GM23338 (cell line): ENCODE measurements at regions not wholly inside any gene's neighbourhood (a gene's known extent, or its start where the extent isn't known, plus 50 kb on each side); places are given as distances from the start of the nearest gene placed in this dataset.

Experiments used
- ATAC-seq: fragments of 200-7000 bp; cut with Tn5 transposase; 3 replicates; pipeline ENCODE4 v1.9.1; 2020
- DNase-seq: peaks from one replicate; pipeline ENCODE4 v3.0.0-alpha.2; 2015; ENCODE audit warnings: low spot score
- H2AFZ ChIP-seq: fragments of 200-600 bp; sonication (generic); 2 replicates; pipeline ENCODE4 v1.8.0; 2016; ENCODE audit warnings: antibody characterized with exemption, mild to moderate bottlenecking, moderate library complexity
- H3F3A ChIP-seq: fragments of 200-600 bp; sonication (generic); replicated peaks from 2 replicates; pipeline ENCODE4 v1.8.0; 2017; ENCODE audit warnings: antibody characterized with exemption, mixed run types, low read depth
- H3K27ac ChIP-seq: fragments of 200-600 bp; sonication (generic); 2 replicates; pipeline ENCODE4 v1.6.1; 2016; ENCODE audit warnings: low read depth
- H3K27me3 ChIP-seq: fragments of 200-600 bp; sonication (generic); 2 replicates; pipeline ENCODE4 v1.8.0; 2016; ENCODE audit warnings: mild to moderate bottlenecking, mixed run types, moderate library complexity; ENCODE audit not compliant: insufficient read depth
- H3K36me3 ChIP-seq: fragments of 200-600 bp; sonication (generic); 2 replicates; pipeline ENCODE4 v1.8.0; 2016; ENCODE audit warnings: mild to moderate bottlenecking; ENCODE audit not compliant: insufficient read depth
- H3K4me1 ChIP-seq: fragments of 200-600 bp; sonication (generic); 2 replicates; pipeline ENCODE4 v1.8.0; 2016; ENCODE audit warnings: mild to moderate bottlenecking, moderate library complexity; ENCODE audit not compliant: insufficient read depth
- H3K4me2 ChIP-seq: fragments of 200-600 bp; sonication (generic); 2 replicates; pipeline ENCODE4 v1.7.1; 2017; ENCODE audit warnings: mixed run types
- H3K4me3 ChIP-seq: fragments of 200-600 bp; sonication (generic); 2 replicates; pipeline ENCODE4 v1.6.1; 2016; ENCODE audit warnings: mixed run types
- H3K79me2 ChIP-seq: fragments of 200-600 bp; sonication (generic); replicated peaks from 2 replicates; pipeline ENCODE4 v1.8.0; 2017; ENCODE audit warnings: mild to moderate bottlenecking; ENCODE audit not compliant: insufficient read depth
- H3K9me2 ChIP-seq: fragments of 200-600 bp; sonication (generic); 2 replicates; pipeline ENCODE4 v1.8.0; 2017; ENCODE audit not compliant: insufficient read depth
- H4K20me1 ChIP-seq: fragments of 200-600 bp; sonication (generic); replicated peaks from 2 replicates; pipeline ENCODE4 v1.8.0; 2017; ENCODE audit warnings: mild to moderate bottlenecking; ENCODE audit not compliant: insufficient read depth
- H3K27ac Mint-ChIP-seq: 2 replicates; pipeline ENCODE4 v1.8.0; 2020; ENCODE audit warnings: inconsistent platforms, mild to moderate bottlenecking, moderate library complexity, mixed read lengths
- H3K27me3 Mint-ChIP-seq: 3 replicates; pipeline ENCODE4 v1.8.0; 2022; ENCODE audit warnings: low read depth, mild to moderate bottlenecking, moderate library complexity, mixed read lengths, inconsistent platforms; ENCODE audit not compliant: insufficient read depth, poor library complexity
- H3K36me3 Mint-ChIP-seq: 3 replicates; pipeline ENCODE4 v1.8.0; 2021; ENCODE audit warnings: low read depth, mild to moderate bottlenecking, inconsistent platforms, moderate library complexity, mixed read lengths
- H3K4me1 Mint-ChIP-seq: 3 replicates; pipeline ENCODE4 v1.8.0; 2020; ENCODE audit warnings: mild to moderate bottlenecking, inconsistent platforms, mixed read lengths
- H3K4me3 Mint-ChIP-seq: 3 replicates; pipeline ENCODE4 v1.8.0; 2021; ENCODE audit warnings: moderate library complexity, mild to moderate bottlenecking, inconsistent platforms, mixed read lengths
- H3K9me3 Mint-ChIP-seq: 3 replicates; pipeline ENCODE4 v1.8.0; 2020; ENCODE audit warnings: moderate library complexity, mild to moderate bottlenecking, inconsistent platforms, mixed read lengths
- CREB1 ChIP-seq: fragments of 250-450 bp; sonication (Bioruptor Pico); IDR thresholded peaks from 2 replicates; pipeline ENCODE4 v1.5.0; 2020; ENCODE audit warnings: low read depth, mild to moderate bottlenecking, moderate library complexity
- EZH2 ChIP-seq: fragments of 200-600 bp; sonication (generic); IDR thresholded peaks from one replicate; pipeline ENCODE4 v1.8.0; 2017; ENCODE audit warnings: antibody characterized with exemption, mild to moderate bottlenecking, low read depth; ENCODE audit not compliant: unreplicated experiment
- EZH2phosphoT487 ChIP-seq: fragments of 200-600 bp; sonication (generic); IDR thresholded peaks from one replicate; pipeline ENCODE4 v1.8.1; 2018; ENCODE audit warnings: antibody characterized with exemption; ENCODE audit not compliant: unreplicated experiment
- NANOG ChIP-seq: IDR thresholded peaks from 2 replicates; pipeline ENCODE4 v1.6.1; 2016; ENCODE audit warnings: antibody characterized with exemption, borderline replicate concordance
- ZNF114 ChIP-seq: fragments of 250-450 bp; sonication (Bioruptor Pico); IDR thresholded peaks from 2 replicates; pipeline ENCODE4 v1.5.0; 2020; ENCODE audit warnings: mild to moderate bottlenecking, moderate library complexity
- TF ChIP-seq, protein P1 (sequence below): fragments of 250-450 bp; sonication (Bioruptor Pico); IDR thresholded peaks from 2 replicates; pipeline ENCODE4 v1.5.0; 2020; ENCODE audit warnings: mild to moderate bottlenecking, moderate library complexity
- TF ChIP-seq, protein P2 (sequence below), 2 experiments: fragments of 200-600 bp in 1 of 2; sonication (generic) in 1 of 2; conservative IDR thresholded peaks; 2 replicates each; pipeline versions ENCODE4 v1.5.1 to v1.6.1; 2016 to 2017; ENCODE audit warnings: antibody characterized with exemption in 2 of 2, low read depth in 2 of 2, mild to moderate bottlenecking in 2 of 2, moderate library complexity in 1 of 2
- TF ChIP-seq, protein P3 (sequence below): IDR thresholded peaks from 2 replicates; pipeline ENCODE4 v1.6.1; 2016; ENCODE audit warnings: antibody characterized with exemption

DNA sequence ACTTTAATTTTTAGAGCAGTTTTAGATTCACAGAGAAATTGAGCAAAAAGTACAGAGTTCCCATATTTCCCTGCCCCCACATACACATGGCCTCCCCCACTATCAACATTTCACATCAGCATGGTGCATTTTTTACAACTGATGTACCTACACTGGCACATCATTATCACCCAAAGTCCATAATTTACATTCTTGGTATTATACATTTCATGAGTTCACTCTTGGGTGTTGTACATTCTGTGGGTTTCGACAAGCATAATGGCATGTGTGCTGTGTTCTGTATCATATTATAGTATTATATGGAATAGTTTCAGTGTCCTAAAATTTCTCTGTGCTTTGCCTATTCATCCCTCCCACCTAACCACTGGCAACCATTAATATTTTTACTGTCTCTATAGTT is 419.8 kb upstream of the THBS1 start:
- H3K36me3 Mint-ChIP-seq = no peaks in the 10 kb centered on the region

DNA sequence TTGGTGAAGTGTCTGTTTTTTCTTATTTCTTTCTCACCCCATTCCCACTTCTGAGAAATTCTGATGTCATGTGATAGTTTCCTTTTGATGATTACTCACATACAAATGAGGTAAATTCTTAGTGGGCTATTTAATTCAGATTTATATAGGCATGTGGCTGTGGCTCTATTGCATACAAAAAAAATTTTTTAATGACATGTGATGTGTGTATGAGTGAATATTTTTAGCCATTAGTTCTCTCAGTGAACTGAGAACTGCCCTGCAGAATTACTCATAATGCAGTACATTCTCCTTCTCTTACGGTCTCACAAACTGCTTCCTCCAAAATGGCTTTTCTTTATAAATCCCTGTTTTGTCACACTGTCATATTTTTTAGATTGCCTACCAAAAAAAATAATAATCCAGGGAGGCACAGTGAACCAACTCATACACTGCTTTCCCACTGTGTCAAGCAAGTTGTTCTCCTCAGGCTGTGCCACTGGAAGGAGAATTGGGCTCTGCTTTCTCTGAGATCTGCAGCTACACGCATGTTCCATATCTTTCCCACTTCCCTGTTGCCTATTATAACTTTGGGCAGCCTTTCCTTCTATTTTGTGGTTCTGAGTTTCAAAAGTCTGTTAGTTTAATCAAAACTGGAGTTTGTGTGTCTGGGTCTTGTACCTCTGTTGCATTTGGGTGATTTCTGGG is 415.7 kb upstream of the THBS1 start:
- no peaks in the 10 kb centered on the region for H3K79me2 ChIP-seq
- no peak for TF ChIP-seq ZNF114 (CRISPR knock-in tag)
- TF ChIP-seq, protein P1, sequence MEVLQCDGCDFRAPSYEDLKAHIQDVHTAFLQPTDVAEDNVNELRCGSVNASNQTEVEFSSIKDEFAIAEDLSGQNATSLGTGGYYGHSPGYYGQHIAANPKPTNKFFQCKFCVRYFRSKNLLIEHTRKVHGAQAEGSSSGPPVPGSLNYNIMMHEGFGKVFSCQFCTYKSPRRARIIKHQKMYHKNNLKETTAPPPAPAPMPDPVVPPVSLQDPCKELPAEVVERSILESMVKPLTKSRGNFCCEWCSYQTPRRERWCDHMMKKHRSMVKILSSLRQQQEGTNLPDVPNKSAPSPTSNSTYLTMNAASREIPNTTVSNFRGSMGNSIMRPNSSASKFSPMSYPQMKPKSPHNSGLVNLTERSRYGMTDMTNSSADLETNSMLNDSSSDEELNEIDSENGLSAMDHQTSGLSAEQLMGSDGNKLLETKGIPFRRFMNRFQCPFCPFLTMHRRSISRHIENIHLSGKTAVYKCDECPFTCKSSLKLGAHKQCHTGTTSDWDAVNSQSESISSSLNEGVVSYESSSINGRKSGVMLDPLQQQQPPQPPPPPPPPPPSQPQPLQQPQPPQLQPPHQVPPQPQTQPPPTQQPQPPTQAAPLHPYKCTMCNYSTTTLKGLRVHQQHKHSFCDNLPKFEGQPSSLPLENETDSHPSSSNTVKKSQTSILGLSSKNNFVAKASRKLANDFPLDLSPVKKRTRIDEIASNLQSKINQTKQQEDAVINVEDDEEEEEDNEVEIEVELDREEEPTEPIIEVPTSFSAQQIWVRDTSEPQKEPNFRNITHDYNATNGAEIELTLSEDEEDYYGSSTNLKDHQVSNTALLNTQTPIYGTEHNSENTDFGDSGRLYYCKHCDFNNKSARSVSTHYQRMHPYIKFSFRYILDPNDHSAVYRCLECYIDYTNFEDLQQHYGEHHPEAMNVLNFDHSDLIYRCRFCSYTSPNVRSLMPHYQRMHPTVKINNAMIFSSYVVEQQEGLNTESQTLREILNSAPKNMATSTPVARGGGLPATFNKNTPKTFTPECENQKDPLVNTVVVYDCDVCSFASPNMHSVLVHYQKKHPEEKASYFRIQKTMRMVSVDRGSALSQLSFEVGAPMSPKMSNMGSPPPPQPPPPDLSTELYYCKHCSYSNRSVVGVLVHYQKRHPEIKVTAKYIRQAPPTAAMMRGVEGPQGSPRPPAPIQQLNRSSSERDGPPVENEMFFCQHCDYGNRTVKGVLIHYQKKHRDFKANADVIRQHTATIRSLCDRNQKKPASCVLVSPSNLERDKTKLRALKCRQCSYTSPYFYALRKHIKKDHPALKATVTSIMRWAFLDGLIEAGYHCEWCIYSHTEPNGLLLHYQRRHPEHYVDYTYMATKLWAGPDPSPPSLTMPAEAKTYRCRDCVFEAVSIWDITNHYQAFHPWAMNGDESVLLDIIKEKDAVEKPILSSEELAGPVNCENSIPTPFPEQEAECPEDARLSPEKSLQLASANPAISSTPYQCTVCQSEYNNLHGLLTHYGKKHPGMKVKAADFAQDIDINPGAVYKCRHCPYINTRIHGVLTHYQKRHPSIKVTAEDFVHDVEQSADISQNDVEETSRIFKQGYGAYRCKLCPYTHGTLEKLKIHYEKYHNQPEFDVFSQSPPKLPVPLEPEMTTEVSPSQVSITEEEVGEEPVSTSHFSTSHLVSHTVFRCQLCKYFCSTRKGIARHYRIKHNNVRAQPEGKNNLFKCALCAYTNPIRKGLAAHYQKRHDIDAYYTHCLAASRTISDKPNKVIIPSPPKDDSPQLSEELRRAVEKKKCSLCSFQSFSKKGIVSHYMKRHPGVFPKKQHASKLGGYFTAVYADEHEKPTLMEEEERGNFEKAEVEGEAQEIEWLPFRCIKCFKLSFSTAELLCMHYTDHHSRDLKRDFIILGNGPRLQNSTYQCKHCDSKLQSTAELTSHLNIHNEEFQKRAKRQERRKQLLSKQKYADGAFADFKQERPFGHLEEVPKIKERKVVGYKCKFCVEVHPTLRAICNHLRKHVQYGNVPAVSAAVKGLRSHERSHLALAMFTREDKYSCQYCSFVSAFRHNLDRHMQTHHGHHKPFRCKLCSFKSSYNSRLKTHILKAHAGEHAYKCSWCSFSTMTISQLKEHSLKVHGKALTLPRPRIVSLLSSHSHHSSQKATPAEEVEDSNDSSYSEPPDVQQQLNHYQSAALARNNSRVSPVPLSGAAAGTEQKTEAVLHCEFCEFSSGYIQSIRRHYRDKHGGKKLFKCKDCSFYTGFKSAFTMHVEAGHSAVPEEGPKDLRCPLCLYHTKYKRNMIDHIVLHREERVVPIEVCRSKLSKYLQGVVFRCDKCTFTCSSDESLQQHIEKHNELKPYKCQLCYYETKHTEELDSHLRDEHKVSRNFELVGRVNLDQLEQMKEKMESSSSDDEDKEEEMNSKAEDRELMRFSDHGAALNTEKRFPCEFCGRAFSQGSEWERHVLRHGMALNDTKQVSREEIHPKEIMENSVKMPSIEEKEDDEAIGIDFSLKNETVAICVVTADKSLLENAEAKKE (CRISPR knock-in tag) = no peak
- no peak for TF ChIP-seq NANOG
- no peak for TF ChIP-seq EZH2
- no peak for TF ChIP-seq EZH2phosphoT487
- TF ChIP-seq, protein P2, sequence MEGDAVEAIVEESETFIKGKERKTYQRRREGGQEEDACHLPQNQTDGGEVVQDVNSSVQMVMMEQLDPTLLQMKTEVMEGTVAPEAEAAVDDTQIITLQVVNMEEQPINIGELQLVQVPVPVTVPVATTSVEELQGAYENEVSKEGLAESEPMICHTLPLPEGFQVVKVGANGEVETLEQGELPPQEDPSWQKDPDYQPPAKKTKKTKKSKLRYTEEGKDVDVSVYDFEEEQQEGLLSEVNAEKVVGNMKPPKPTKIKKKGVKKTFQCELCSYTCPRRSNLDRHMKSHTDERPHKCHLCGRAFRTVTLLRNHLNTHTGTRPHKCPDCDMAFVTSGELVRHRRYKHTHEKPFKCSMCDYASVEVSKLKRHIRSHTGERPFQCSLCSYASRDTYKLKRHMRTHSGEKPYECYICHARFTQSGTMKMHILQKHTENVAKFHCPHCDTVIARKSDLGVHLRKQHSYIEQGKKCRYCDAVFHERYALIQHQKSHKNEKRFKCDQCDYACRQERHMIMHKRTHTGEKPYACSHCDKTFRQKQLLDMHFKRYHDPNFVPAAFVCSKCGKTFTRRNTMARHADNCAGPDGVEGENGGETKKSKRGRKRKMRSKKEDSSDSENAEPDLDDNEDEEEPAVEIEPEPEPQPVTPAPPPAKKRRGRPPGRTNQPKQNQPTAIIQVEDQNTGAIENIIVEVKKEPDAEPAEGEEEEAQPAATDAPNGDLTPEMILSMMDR (conservative IDR thresholded peaks at IDR 0.05; ENCODE audit: low read depth in 2 of 2) = no peak
- Mint-ChIP-seq H3K27me3 (no peaks in the 10 kb centered on the region), H3K9me3 (no peaks in the 10 kb centered on the region), H3K27ac (no peak overlapping the region), H3K4me1 (peaks cover 16% of the 10 kb centered on the region; the same call in 2 of the 3 replicates), H3K36me3 (no peaks in the 10 kb centered on the region), H3K4me3 (no peak overlapping the region)
- no peak overlapping the region for H3K27ac ChIP-seq
- no peaks in the 10 kb centered on the region for H3K9me2 ChIP-seq
- no peak for DNase-seq
- H3K27me3 ChIP-seq = no peaks in the 10 kb centered on the region
- ATAC-seq = no peak
- H3K4me2 ChIP-seq = no peak overlapping the region
- no peak overlapping the region for H2AFZ ChIP-seq
- no peaks in the 10 kb centered on the region for H3F3A ChIP-seq
- H3K4me3 ChIP-seq = no peak overlapping the region
- H3K4me1 ChIP-seq = peaks cover 11% of the 10 kb centered on the region; the same call in 1 of the 2 replicates
- no peaks in the 10 kb centered on the region for H4K20me1 ChIP-seq
- no peaks in the 10 kb centered on the region for H3K36me3 ChIP-seq

More for the DNA sequence above, 419.8 kb upstream of the THBS1 start:
- no peak overlapping the region for H3K4me3 Mint-ChIP-seq
- Histone ChIP-seq H3K36me3 (no peaks in the 10 kb centered on the region), H3K4me2 (no peak overlapping the region), H3K9me2 (no peaks in the 10 kb centered on the region; the same call in 1 of the 2 replicates), H3K4me3 (no peak overlapping the region), H3K4me1 (no peaks in the 10 kb centered on the region), H3K27ac (no peak overlapping the region), H4K20me1 (no peaks in the 10 kb centered on the region), H3F3A (no peaks in the 10 kb centered on the region), H3K27me3 (no peaks in the 10 kb centered on the region), H3K79me2 (no peaks in the 10 kb centered on the region), H2AFZ (no peak overlapping the region)
- H3K9me3 Mint-ChIP-seq = no peaks in the 10 kb centered on the region
- no peaks in the 10 kb centered on the region for H3K27me3 Mint-ChIP-seq
- DNase-seq (no peak), ATAC-seq (no peak)
- H3K4me1 Mint-ChIP-seq = peaks cover 10% of the 10 kb centered on the region; the same call in 2 of the 3 replicates
- no peak overlapping the region for H3K27ac Mint-ChIP-seq
- TF ChIP-seq EZH2phosphoT487 (no peak), CREB1 (CRISPR knock-in tag) (no peak), ZNF114 (CRISPR knock-in tag) (no peak)
- TF ChIP-seq, protein P3, sequence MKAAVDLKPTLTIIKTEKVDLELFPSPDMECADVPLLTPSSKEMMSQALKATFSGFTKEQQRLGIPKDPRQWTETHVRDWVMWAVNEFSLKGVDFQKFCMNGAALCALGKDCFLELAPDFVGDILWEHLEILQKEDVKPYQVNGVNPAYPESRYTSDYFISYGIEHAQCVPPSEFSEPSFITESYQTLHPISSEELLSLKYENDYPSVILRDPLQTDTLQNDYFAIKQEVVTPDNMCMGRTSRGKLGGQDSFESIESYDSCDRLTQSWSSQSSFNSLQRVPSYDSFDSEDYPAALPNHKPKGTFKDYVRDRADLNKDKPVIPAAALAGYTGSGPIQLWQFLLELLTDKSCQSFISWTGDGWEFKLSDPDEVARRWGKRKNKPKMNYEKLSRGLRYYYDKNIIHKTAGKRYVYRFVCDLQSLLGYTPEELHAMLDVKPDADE = no peak
